ENCODE measurements at regions not wholly inside any gene's neighbourhood (a gene's known extent, or its start where the extent isn't known, plus 50 kb on each side); places are given as distances from the start of the nearest gene placed in this dataset.
"Not testable (repeated sequence)": the region's sequence is repeated elsewhere in the genome, so short reads cannot be mapped to it uniquely, and the experiment has no call there.

DNA sequence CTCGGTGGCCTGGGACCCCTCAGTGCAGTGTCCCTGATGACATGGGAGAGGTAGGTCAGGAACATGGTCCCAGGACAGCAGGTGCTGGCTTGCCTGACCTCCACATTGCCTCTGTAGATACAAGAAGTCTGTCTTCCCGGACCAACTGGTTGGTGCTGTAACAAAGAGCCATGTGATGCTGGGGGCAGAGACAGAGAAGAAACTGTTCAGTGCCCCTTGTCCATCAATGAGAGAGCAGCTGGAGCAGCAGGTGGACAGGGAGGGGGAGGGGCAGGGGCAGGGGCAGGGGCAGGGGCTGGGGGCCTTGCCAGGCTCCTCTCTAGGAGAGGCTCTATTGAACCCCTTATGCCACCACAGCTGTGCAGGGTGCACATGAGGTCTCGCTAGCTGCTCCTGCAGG is 191.8 kb downstream of the KLRB1 start:
- not testable (repeated sequence) for H3K9me2 ChIP-seq (replicated peaks; ENCODE audit: low read depth, low read length); H3K4me1 ChIP-seq (ENCODE audit: insufficient read depth, low read length, poor library complexity, severe bottlenecking); H3K9me3 ChIP-seq (ENCODE audit: insufficient read depth, low read depth, low read length); H4K20me1 ChIP-seq (ENCODE audit: insufficient read depth, low read length, poor library complexity, severe bottlenecking); H3K27me3 ChIP-seq (ENCODE audit: insufficient read depth, low read length, poor library complexity, severe bottlenecking); H3K9ac ChIP-seq (ENCODE audit: low read depth, low read length, poor library complexity, severe bottlenecking); H2AFZ ChIP-seq (ENCODE audit: low read length); H3K4me2 ChIP-seq (ENCODE audit: low read depth, low read length, poor library complexity, severe bottlenecking); H3K36me3 ChIP-seq (ENCODE audit: insufficient read depth, low read length); H3F3A ChIP-seq (ENCODE audit: low read depth); H3K4me3 ChIP-seq (ENCODE audit: low read length, poor library complexity, severe bottlenecking); H3K79me2 ChIP-seq (ENCODE audit: insufficient read depth, low read length)

DNA sequence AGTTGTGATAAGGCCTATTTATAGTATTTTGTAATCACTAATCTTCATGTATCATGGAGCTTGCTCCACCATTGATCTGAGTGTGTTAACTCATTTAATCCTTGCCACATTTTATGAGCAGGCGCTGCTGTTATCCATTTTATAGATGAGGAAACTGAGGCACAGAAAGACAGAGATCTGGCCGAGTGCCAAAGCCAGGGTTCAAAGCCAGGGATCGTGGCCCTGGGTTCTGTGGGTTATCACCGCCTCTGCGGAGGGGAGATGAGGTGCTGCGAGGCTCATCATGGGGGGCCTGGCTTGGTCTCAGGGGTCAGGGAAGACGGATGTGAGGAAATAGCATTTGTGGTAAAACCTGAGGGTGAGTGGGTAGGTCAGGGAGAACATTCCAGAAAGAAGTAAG is 193.9 kb downstream of the KLRB1 start:
- not testable (repeated sequence) for H3K9me2 ChIP-seq (replicated peaks; ENCODE audit: low read depth, low read length); H3K9me3 ChIP-seq (ENCODE audit: insufficient read depth, low read depth, low read length); H3K4me1 ChIP-seq (ENCODE audit: insufficient read depth, low read length, poor library complexity, severe bottlenecking); H3K79me2 ChIP-seq (ENCODE audit: insufficient read depth, low read length); H2AFZ ChIP-seq (ENCODE audit: low read length); H3K9ac ChIP-seq (ENCODE audit: low read depth, low read length, poor library complexity, severe bottlenecking); H3K4me2 ChIP-seq (ENCODE audit: low read depth, low read length, poor library complexity, severe bottlenecking); H4K20me1 ChIP-seq (ENCODE audit: insufficient read depth, low read length, poor library complexity, severe bottlenecking); H3K36me3 ChIP-seq (ENCODE audit: insufficient read depth, low read length); H3F3A ChIP-seq (ENCODE audit: low read depth); H3K4me3 ChIP-seq (ENCODE audit: low read length, poor library complexity, severe bottlenecking); H3K27me3 ChIP-seq (ENCODE audit: insufficient read depth, low read length, poor library complexity, severe bottlenecking)

DNA sequence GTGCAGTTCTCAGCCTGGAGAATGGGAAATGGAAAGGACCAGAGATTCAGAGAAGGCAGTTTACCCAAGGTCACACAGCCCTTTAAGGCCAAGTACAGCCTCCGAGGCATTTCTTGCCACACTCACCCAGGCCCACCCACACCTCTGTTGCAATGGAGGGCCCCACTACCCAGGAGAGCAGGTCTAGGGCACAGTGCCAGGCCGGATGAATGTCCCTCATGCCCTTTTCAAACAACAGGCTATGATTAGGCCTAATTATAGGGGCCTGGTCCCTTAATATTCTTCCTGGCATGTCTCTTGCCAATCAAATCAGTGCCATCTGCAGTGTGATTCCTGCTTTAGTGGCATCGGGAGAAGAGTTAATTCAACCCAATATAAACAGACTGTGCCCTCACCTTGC is 195.3 kb downstream of the KLRB1 start:
- H3K4me1 ChIP-seq (ENCODE audit: insufficient read depth, low read length, poor library complexity, severe bottlenecking); H2AFZ ChIP-seq (ENCODE audit: low read length); H3K9me2 ChIP-seq (replicated peaks; ENCODE audit: low read depth, low read length); H3K79me2 ChIP-seq (ENCODE audit: insufficient read depth, low read length); H3K9me3 ChIP-seq (ENCODE audit: insufficient read depth, low read depth, low read length); H3K4me3 ChIP-seq (ENCODE audit: low read length, poor library complexity, severe bottlenecking); H3K36me3 ChIP-seq (ENCODE audit: insufficient read depth, low read length); H3K9ac ChIP-seq (ENCODE audit: low read depth, low read length, poor library complexity, severe bottlenecking); H4K20me1 ChIP-seq (ENCODE audit: insufficient read depth, low read length, poor library complexity, severe bottlenecking); H3K4me2 ChIP-seq (ENCODE audit: low read depth, low read length, poor library complexity, severe bottlenecking); H3F3A ChIP-seq (ENCODE audit: low read depth); H3K27me3 ChIP-seq (ENCODE audit: insufficient read depth, low read length, poor library complexity, severe bottlenecking): not testable (repeated sequence)

DNA sequence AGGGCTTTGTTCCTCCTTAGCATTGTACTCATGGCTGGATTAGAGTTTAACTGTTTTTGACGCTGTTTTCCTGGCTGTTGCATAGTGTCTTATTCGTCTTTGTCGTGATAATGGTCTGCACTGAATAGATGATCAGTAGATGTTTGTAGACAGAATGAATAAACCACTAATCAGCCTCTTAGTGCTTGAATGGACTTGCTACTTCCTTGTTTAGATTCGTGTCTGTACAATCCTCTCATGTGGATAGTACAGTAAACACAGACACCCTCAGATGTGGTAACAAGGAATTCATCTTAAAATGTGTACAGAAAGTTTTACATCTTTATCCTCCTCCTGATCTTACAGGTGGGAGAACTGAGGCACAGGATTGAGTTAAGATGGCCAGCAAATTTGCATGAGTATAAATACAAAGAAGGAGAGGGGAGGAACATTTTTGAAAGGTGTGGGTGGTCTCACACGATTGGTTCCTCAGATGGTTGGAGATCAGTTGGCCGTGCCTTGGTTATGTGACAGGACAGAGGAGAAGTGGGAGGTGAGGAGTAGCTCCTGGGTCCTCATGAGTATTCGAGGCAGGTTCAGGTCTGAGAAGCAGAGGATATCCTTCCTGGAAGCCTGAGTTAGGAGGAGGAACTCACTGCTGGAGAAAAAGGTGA is 196.0 kb downstream of the KLRB1 start:
- H3K4me3 ChIP-seq (ENCODE audit: low read length, poor library complexity, severe bottlenecking); H3K27me3 ChIP-seq (ENCODE audit: insufficient read depth, low read length, poor library complexity, severe bottlenecking); H3K9ac ChIP-seq (ENCODE audit: low read depth, low read length, poor library complexity, severe bottlenecking); H3K4me1 ChIP-seq (ENCODE audit: insufficient read depth, low read length, poor library complexity, severe bottlenecking); H4K20me1 ChIP-seq (ENCODE audit: insufficient read depth, low read length, poor library complexity, severe bottlenecking); H3K9me3 ChIP-seq (ENCODE audit: insufficient read depth, low read depth, low read length); H2AFZ ChIP-seq (ENCODE audit: low read length); H3F3A ChIP-seq (ENCODE audit: low read depth); H3K4me2 ChIP-seq (ENCODE audit: low read depth, low read length, poor library complexity, severe bottlenecking); H3K36me3 ChIP-seq (ENCODE audit: insufficient read depth, low read length); H3K79me2 ChIP-seq (ENCODE audit: insufficient read depth, low read length); H3K9me2 ChIP-seq (replicated peaks; ENCODE audit: low read depth, low read length): not testable (repeated sequence)

DNA sequence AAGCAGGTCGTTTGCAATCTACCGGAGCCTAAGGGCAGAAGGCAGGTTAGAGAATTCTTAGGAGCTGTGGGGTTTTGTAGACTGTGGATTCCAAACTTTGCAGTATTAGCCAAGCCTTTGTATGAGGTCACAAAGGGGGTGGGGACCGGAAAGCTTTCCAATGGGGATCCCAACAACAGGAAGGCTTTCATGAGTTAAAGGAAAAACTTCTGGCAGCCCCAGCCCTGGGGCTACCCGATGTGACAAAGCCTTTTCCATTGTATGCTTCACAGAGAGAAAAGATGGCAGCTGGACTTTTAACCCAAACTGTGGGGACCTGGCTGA is 199.2 kb upstream of the PZP start:
- H3K9me2 ChIP-seq (replicated peaks; ENCODE audit: low read depth, low read length); H3K36me3 ChIP-seq (ENCODE audit: insufficient read depth, low read length); H3K4me3 ChIP-seq (ENCODE audit: low read length, poor library complexity, severe bottlenecking); H3K9ac ChIP-seq (ENCODE audit: low read depth, low read length, poor library complexity, severe bottlenecking); H2AFZ ChIP-seq (ENCODE audit: low read length); H3F3A ChIP-seq (ENCODE audit: low read depth); H3K4me1 ChIP-seq (ENCODE audit: insufficient read depth, low read length, poor library complexity, severe bottlenecking); H3K9me3 ChIP-seq (ENCODE audit: insufficient read depth, low read depth, low read length); H4K20me1 ChIP-seq (ENCODE audit: insufficient read depth, low read length, poor library complexity, severe bottlenecking); H3K4me2 ChIP-seq (ENCODE audit: low read depth, low read length, poor library complexity, severe bottlenecking); H3K79me2 ChIP-seq (ENCODE audit: insufficient read depth, low read length); H3K27me3 ChIP-seq (ENCODE audit: insufficient read depth, low read length, poor library complexity, severe bottlenecking): not testable (repeated sequence)

All from Loucy (cell line).